GM19238 (cell line): ENCODE measurements at regions not wholly inside any gene's neighbourhood (a gene's known extent, or its start where the extent isn't known, plus 50 kb on each side); places are given as distances from the start of the nearest gene placed in this dataset.
"Not testable (repeated sequence)": the region's sequence is repeated elsewhere in the genome, so short reads cannot be mapped to it uniquely, and the experiment has no call there.

ENCODE experiments used
- DNase-seq: peaks from one replicate; pipeline ENCODE4 v3.0.0; 2011; ENCODE audit warnings: low spot score; ENCODE audit not compliant: insufficient read length

GRCh38 chr1:200284236-200284635 lies 125.6 kb downstream of the ZNF281 start:
- not testable (repeated sequence) for DNase-seq

- no peak for DNase-seq
These were observed 127.2 kb downstream of the ZNF281 start for GRCh38 chr1:200282497-200283122.

GRCh38 chr1:200281201-200281835 lies 128.5 kb downstream of the ZNF281 start:
- no peak for DNase-seq

- DNase-seq, result no peak
These were observed 129.9 kb downstream of the ZNF281 start for GRCh38 chr1:200279810-200280411.

- no peak for DNase-seq
These were observed 133.9 kb downstream of the ZNF281 start for GRCh38 chr1:200275816-200276453.

GRCh38 chr1:200275415-200275814 lies 134.4 kb downstream of the ZNF281 start:
- no peak for DNase-seq

GRCh38 chr1:200274116-200274515 lies 135.7 kb downstream of the ZNF281 start:
- DNase-seq, result no peak

GRCh38 chr1:200272481-200273068 lies 137.3 kb downstream of the ZNF281 start:
- no peak for DNase-seq

- DNase-seq, result no peak
These were observed 140.6 kb downstream of the ZNF281 start for GRCh38 chr1:200269256-200269655.

GRCh38 chr1:200267937-200268336 lies 141.9 kb downstream of the ZNF281 start:
- DNase-seq, result no peak

- no peak for DNase-seq
These were observed 142.4 kb downstream of the ZNF281 start for GRCh38 chr1:200267458-200267857.

GRCh38 chr1:200266871-200267270 lies 143.0 kb downstream of the ZNF281 start:
- DNase-seq, result no peak

GRCh38 chr1:200265881-200266280 lies 144.0 kb downstream of the ZNF281 start:
- DNase-seq, result no peak

- no peak for DNase-seq
These were observed 144.7 kb downstream of the ZNF281 start for GRCh38 chr1:200265104-200265503.

GRCh38 chr1:200263203-200263602 lies 146.6 kb downstream of the ZNF281 start:
- no peak for DNase-seq

GRCh38 chr1:200262326-200262965 lies 147.4 kb downstream of the ZNF281 start:
- DNase-seq, result no peak

GRCh38 chr1:200260597-200261335 lies 149.1 kb downstream of the ZNF281 start:
- no peak for DNase-seq

- peak; percentile 12 for DNase-seq
These were observed 151.1 kb downstream of the ZNF281 start for GRCh38 chr1:200258447-200259375.

GRCh38 chr1:200257235-200257634 lies 152.6 kb downstream of the ZNF281 start:
- DNase-seq, result no peak

GRCh38 chr1:200254602-200255001 lies 155.2 kb downstream of the ZNF281 start:
- DNase-seq, result not testable (repeated sequence)
